Stimulated activated CD4-positive, alpha-beta T cell treated with anti-CD3 and anti-CD28 coated beads, Interleukin-1b, Interleukin-23, amount 100 ng/mL, for 4 hours (primary cell): ENCODE measurements at regions not wholly inside any gene's neighbourhood (a gene's known extent, or its start where the extent isn't known, plus 50 kb on each side); places are given as distances from the start of the nearest gene placed in this dataset.

ENCODE experiments used
- DNase-seq, 2 donors: peaks; one replicate each; pipeline ENCODE4 v3.0.0-alpha.2; 2020; ENCODE audit warnings: low read depth in 2 of 2

GRCh38 chr14:101242442-101243385 lies 318.6 kb upstream of the DIO3 start:
- no peak for DNase-seq

GRCh38 chr14:101243587-101244338 lies 317.5 kb upstream of the DIO3 start:
- no peak for DNase-seq

- DNase-seq = no peak
Measured at GRCh38 chr14:101246894-101247841, 314.1 kb upstream of the DIO3 start.

DNA sequence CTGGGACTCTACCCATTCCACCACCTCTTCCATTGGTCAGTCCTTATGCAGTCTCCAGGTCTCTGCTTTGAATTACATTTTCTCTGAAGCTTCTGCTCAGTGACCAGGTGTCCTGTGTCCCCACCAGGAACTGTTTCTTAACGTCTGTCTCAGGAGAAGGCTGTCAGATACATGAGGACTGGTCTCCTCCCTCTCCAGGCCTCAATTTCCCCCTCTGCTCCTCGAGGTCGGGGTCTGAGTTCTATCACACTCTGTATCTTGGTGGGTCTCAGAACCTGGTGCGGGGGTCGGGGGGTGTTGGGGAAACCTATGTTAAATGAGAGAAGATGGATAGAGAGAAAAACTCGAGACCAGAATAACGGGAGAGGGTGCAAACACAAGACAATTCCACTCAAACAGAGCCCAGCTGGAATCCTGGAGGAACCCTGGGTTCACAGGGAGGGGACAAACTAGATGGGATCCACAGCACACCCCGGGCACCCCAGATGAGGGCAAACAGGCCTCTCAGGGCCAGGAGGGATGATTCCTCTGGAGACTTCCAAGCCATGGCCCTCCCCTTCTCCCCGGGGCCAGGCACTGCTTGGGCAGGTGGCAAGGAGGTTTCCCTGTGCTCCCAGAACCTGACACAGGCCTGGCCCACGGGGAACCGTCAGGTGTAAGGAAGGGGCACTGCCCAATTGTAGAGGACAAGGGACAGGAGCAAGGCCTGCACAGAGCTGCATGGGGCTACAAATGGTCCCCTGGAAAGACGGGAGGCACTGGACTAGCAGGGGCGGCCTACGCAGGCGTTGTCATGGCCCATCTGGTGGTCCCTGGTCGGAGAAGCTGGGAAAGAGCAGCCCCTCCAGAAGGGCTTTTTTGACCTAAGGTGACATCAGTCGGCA lies 313.2 kb upstream of the DIO3 start:
- no peak for DNase-seq

GRCh38 chr14:101248840-101249675 lies 312.2 kb upstream of the DIO3 start:
- DNase-seq = no peak

DNA sequence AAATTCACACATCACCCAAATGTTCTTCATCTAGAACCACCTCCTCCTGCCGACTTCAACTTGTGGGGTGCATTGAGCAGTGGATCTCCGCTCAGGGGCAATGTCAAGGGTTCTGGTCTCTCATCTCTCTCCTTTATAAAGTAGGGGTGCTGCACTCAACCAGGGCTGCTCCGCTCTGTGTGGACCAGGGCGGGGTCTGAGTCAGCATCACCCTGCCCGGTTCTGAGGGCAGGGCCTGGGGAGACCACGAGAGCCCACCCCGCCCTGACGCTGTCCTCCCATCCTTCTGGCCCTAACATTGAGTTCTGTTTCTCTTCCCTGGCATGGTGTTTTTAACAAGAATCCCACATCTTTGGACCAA lies 311.6 kb upstream of the DIO3 start:
- DNase-seq = no peak

GRCh38 chr14:101250336-101250947 lies 310.9 kb upstream of the DIO3 start:
- DNase-seq = no peak

GRCh38 chr14:101250948-101251811 lies 310.1 kb upstream of the DIO3 start:
- DNase-seq = no peak

DNA sequence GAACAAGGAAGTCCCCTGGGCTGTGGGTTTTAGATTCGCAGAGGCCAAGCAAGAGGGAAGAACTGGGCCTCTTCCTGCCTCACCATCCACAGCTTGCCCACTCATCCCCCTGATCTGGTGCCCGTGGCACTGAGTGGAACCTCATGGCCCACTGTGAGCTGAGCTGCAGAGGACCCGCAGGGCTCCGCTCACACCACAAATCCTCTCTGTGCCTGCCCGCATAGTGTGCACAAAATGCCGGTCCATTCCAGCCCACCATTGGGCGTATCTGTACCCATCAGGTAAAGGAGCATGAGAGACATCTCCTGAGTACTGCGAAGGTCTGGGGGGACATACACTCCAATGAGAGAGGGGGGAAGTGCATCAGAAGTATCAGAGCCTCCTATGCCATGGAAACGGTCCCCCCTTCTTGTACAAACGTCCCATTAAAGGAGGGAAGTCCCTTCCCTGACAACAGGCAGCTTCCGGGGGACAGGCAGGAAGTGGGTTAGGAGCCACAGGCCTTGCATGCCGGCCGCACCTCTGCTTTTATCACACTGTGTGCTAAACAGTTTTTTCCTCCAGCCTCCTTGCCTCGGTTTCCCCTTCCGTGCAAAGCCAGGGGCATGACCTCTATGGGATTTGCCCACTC lies 309.4 kb upstream of the DIO3 start:
- no peak for DNase-seq

DNA sequence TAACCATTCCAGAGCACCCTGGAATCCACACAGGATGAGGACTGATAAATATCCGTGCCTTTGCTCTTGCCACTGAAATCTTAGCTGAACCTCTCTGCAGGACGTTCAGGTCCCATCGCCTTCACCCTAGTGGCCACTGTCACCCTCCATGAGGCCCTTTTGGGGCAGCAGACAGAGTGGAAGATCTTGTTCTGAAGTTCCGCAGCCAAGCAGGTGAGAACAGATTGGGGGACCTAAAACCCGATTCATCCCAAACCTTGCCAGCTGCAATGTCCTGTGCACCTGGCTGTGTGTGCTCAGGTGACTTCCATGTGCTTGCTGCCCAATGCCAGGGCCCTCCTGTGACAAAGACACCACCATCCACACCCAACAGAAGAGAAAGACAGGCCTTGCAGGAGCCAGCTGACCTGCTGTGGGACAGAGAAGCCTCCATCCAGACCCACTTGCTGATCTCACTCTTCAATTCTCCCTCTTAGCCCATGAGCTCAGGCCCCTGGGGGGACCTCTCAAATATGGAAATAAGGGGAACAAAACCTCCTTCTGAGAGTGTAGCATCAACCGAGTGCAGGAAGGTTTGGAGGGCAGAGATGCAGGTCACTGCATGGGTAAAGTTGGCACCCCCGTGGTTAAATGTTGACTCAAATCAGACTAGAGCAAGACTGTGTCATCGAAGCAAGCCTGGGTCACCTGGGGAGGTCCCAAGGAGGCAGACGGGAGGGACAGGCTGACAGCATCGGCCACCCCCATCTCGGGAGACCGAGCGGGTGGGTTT lies 308.7 kb upstream of the DIO3 start:
- DNase-seq = no peak

GRCh38 chr14:101253948-101254347 lies 307.3 kb upstream of the DIO3 start:
- no peak for DNase-seq

GRCh38 chr14:101254805-101255764 lies 306.2 kb upstream of the DIO3 start:
- no peak for DNase-seq

DNA sequence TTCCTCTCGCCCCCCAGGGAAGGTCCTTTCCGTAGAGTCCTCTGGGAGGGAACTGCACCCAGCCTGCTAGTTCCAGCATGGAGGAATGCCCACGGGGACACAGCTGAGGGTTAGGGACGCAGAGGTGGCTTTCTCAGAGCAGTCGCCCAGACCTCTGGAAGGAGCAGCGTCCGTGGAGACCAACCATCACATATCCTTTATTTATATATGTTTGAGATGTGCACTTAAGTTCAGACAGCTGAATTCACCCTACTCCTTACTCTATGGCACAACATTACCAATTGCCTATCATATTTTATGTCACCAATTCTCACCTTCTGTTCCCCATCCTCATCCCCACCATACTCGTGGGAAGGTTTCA lies 305.6 kb upstream of the DIO3 start:
- DNase-seq = no peak

GRCh38 chr14:101256266-101256665 lies 305.0 kb upstream of the DIO3 start:
- no peak for DNase-seq

GRCh38 chr14:101257551-101257950 lies 303.7 kb upstream of the DIO3 start:
- DNase-seq = no peak

- no peak for DNase-seq
Measured at GRCh38 chr14:101259748-101260147, 301.5 kb upstream of the DIO3 start.
